ENCODE measurements at regions not wholly inside any gene's neighbourhood (a gene's known extent, or its start where the extent isn't known, plus 50 kb on each side); places are given as distances from the start of the nearest gene placed in this dataset.
"Not testable (repeated sequence)": the region's sequence is repeated elsewhere in the genome, so short reads cannot be mapped to it uniquely, and the experiment has no call there.

GRCh38 chrX:42833550-42833940 lies 55.6 kb upstream of the PPP1R2C start:
- TF ChIP-seq CTCF (tag by site-specific recombination; IDR thresholded peaks at IDR 0.05); TCF7L2 (IDR thresholded peaks at IDR 0.05; ENCODE audit: borderline replicate concordance, low read depth, low read length); ZNF280D (tag by site-specific recombination; IDR thresholded peaks at IDR 0.05); ZNF140 (tag by site-specific recombination; IDR thresholded peaks at IDR 0.05); PRDM4 (tag by site-specific recombination; IDR thresholded peaks at IDR 0.05); PRDM10 (tag by site-specific recombination; IDR thresholded peaks at IDR 0.05); ZBTB20 (tag by site-specific recombination; IDR thresholded peaks at IDR 0.05); YY1 (tag by site-specific recombination; IDR thresholded peaks at IDR 0.05): not testable (repeated sequence)
